Osteoblast (primary cell): ENCODE measurements at regions not wholly inside any gene's neighbourhood (a gene's known extent, or its start where the extent isn't known, plus 50 kb on each side); places are given as distances from the start of the nearest gene placed in this dataset.
A peak's percentile ranks its signal among the peaks of the same experiment; 100 is the strongest.

ENCODE experiments used
- DNase-seq: peaks from one replicate; pipeline ENCODE4 v3.0.0; 2011; ENCODE audit warnings: low spot score, mixed read lengths; ENCODE audit not compliant: insufficient read length; ENCODE audit errors: missing footprints
- H2AFZ ChIP-seq: 2 replicates; pipeline ENCODE4 v1.6.0; 2011; ENCODE audit warnings: mild to moderate bottlenecking, low read length
- H3K27ac ChIP-seq: 2 replicates; pipeline ENCODE4 v1.5.1; 2011; ENCODE audit warnings: mild to moderate bottlenecking, low read depth, low read length, moderate library complexity
- H3K27me3 ChIP-seq: 2 replicates; pipeline ENCODE4 v1.6.0; 2012; ENCODE audit warnings: mild to moderate bottlenecking, control low read depth, inconsistent platforms, low read length, moderate library complexity; ENCODE audit not compliant: insufficient read depth
- H3K36me3 ChIP-seq: 2 replicates; pipeline ENCODE4 v1.5.1; 2011; ENCODE audit warnings: mild to moderate bottlenecking, low read length, control low read depth, moderate library complexity; ENCODE audit not compliant: insufficient read depth
- H3K4me1 ChIP-seq: 2 replicates; pipeline ENCODE4 v1.5.1; 2011; ENCODE audit warnings: mild to moderate bottlenecking, low read length, control low read depth, moderate library complexity; ENCODE audit not compliant: insufficient read depth
- H3K4me2 ChIP-seq: 2 replicates; pipeline ENCODE4 v1.6.0; 2011; ENCODE audit warnings: mild to moderate bottlenecking, low read length; ENCODE audit not compliant: insufficient read depth
- H3K4me3 ChIP-seq: fragments of 200-600 bp; sonication (generic); 3 replicates; pipeline ENCODE4 v1.5.1; 2012; ENCODE audit warnings: mild to moderate bottlenecking, low read length, inconsistent platforms; ENCODE audit not compliant: insufficient read depth
- H3K79me2 ChIP-seq: 2 replicates; pipeline ENCODE4 v1.6.0; 2012; ENCODE audit warnings: mild to moderate bottlenecking, low read length, control low read depth, inconsistent platforms; ENCODE audit not compliant: insufficient read depth
- H3K9me3 ChIP-seq: 2 replicates; pipeline ENCODE4 v1.5.1; 2011; ENCODE audit warnings: low read depth, low read length, control low read depth
- H4K20me1 ChIP-seq: 2 replicates; pipeline ENCODE4 v1.6.0; 2012; ENCODE audit warnings: mild to moderate bottlenecking, low read length, control low read depth; ENCODE audit not compliant: insufficient read depth
- TF ChIP-seq, protein P1 (sequence below): IDR thresholded peaks from 2 replicates; pipeline ENCODE4 v1.5.1; 2011; ENCODE audit warnings: mild to moderate bottlenecking, low read depth, low read length, moderate library complexity; ENCODE audit errors: extremely low read depth

DNA sequence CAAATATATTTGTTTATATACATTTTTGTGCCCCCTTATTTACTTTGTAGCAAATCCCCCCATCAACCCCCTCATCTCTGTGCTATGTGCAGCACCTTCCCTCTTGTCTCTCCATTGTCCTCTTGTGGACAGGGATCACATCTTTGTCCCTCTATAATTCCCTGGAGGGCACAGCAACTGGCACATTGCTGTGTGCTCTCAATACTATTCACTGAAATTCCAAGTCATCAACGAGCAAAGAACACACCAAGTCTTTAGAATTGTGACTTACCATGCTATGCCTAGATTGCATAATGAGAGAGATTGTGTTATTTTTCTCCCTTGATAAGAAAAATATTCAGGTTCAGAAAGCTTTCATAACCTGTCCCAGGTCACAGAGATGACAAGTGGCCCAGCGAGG is 54.6 kb upstream of the ACAN start:
- Histone ChIP-seq H3K79me2 (no peaks in the 10 kb centered on the region), H3K27me3 (no peaks in the 10 kb centered on the region), H3K4me2 (no peak overlapping the region), H3K9me3 (no peaks in the 10 kb centered on the region), H4K20me1 (no peaks in the 10 kb centered on the region), H3K36me3 (no peaks in the 10 kb centered on the region), H3K27ac (peak overlapping the region; percentile 53), H3K4me1 (peaks cover 39% of the 10 kb centered on the region), H2AFZ (no peak overlapping the region), H3K4me3 (no peak overlapping the region)
- peak; percentile 65 for DNase-seq
- TF ChIP-seq, protein P1, sequence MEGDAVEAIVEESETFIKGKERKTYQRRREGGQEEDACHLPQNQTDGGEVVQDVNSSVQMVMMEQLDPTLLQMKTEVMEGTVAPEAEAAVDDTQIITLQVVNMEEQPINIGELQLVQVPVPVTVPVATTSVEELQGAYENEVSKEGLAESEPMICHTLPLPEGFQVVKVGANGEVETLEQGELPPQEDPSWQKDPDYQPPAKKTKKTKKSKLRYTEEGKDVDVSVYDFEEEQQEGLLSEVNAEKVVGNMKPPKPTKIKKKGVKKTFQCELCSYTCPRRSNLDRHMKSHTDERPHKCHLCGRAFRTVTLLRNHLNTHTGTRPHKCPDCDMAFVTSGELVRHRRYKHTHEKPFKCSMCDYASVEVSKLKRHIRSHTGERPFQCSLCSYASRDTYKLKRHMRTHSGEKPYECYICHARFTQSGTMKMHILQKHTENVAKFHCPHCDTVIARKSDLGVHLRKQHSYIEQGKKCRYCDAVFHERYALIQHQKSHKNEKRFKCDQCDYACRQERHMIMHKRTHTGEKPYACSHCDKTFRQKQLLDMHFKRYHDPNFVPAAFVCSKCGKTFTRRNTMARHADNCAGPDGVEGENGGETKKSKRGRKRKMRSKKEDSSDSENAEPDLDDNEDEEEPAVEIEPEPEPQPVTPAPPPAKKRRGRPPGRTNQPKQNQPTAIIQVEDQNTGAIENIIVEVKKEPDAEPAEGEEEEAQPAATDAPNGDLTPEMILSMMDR, result no peak

DNA sequence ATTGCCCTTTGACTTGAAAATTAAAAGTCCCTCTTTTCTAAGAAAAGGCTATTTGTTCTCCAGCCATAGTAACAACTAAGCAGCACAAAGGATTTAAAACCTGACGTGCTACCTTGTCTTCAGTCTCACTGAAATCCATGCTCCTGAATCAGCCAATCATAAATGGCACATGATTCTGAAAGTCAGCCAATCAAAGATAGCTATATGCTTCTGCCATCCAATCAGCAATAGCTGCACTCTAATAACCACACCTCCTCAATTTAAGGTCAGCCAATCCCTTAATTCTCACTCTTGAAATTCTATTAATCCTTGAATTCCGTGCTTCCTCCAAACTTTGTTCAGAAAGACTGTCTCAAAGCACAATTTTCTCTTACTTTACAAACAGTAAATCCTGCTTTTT is 53.5 kb upstream of the ACAN start:
- H3K27ac ChIP-seq, result no peak overlapping the region
- DNase-seq, result no peak
- TF ChIP-seq, protein P1, result no peak
- H2AFZ ChIP-seq, result no peak overlapping the region
- no peak overlapping the region for H3K4me3 ChIP-seq
- no peaks in the 10 kb centered on the region for H3K9me3 ChIP-seq
- peaks cover 34% of the 10 kb centered on the region for H3K4me1 ChIP-seq
- no peaks in the 10 kb centered on the region for H3K36me3 ChIP-seq
- peaks cover 4% of the 10 kb centered on the region for H3K27me3 ChIP-seq
- H3K4me2 ChIP-seq, result no peak overlapping the region
- H4K20me1 ChIP-seq, result no peaks in the 10 kb centered on the region
- H3K79me2 ChIP-seq, result no peaks in the 10 kb centered on the region

DNA sequence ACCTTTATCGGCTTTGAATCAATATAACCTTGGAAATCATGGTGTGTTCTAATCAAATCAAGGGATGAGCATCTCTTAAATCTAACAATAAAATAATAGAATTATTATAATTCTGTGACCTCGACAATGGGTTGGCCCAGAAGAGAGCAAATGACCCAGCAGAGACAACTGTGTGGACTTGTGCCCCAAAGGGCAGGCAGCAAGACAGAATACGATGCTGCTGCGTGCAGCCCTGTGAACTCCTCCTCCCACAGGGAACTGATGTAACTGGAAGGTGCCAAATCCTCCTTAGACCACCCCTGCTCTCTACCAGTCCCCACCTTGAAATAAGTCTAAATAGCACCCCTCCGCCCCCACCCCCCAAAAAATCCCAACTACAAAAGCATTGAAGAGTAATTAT is 50.7 kb upstream of the ACAN start:
- Histone ChIP-seq H3K36me3 (no peaks in the 10 kb centered on the region), H3K79me2 (no peaks in the 10 kb centered on the region), H3K4me3 (no peak overlapping the region), H3K27ac (no peak overlapping the region), H3K4me1 (peaks cover 11% of the 10 kb centered on the region), H3K27me3 (peaks cover 4% of the 10 kb centered on the region), H3K9me3 (no peaks in the 10 kb centered on the region), H3K4me2 (no peak overlapping the region), H2AFZ (no peak overlapping the region), H4K20me1 (no peaks in the 10 kb centered on the region)
- DNase-seq, result no peak
- TF ChIP-seq, protein P1, result no peak

DNA sequence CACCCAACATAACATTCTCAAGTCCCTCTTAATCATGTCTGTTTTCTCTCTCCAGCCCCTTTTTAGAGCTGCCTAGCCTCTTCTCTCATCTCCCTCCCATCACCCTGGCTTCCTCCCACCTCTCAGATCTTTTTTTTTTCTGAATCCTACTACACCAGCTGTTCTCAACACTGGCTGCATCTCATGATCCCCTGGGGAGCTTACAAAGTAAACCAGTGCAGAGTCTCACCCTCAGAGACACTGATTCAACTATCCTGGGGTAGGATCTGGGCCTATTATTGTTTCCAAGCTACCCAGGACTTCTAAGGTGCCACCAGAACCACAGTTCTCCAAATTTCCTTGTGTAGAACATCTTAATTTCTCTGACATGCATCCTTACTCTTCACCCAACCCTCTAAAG is 50.3 kb upstream of the ACAN start:
- DNase-seq, result no peak
- Histone ChIP-seq H2AFZ (no peak overlapping the region), H3K27ac (no peak overlapping the region), H3K4me1 (peaks cover 6% of the 10 kb centered on the region), H3K4me2 (no peak overlapping the region), H3K79me2 (no peaks in the 10 kb centered on the region), H3K4me3 (no peak overlapping the region), H3K9me3 (no peaks in the 10 kb centered on the region), H3K36me3 (no peaks in the 10 kb centered on the region), H4K20me1 (no peaks in the 10 kb centered on the region), H3K27me3 (peaks cover 4% of the 10 kb centered on the region)
- TF ChIP-seq, protein P1, result no peak
